GM21447 (cell line): ENCODE measurements at regions not wholly inside any gene's neighbourhood (a gene's known extent, or its start where the extent isn't known, plus 50 kb on each side); places are given as distances from the start of the nearest gene placed in this dataset.

Source experiments
- ATAC-seq: cut with Tn5 transposase; IDR thresholded peaks from one replicate; pipeline ENCODE4 v1.9.1; 2021; ENCODE audit not compliant: unreplicated experiment

- ATAC-seq: no peak
Measured at GRCh38 chr6:133748628-133749027, 140.3 kb upstream of the TCF21 start.

GRCh38 chr6:133749427-133749826 is 139.5 kb upstream of the TCF21 start:
- no peak for ATAC-seq

- ATAC-seq: no peak
Measured at GRCh38 chr6:133752129-133752528, 136.8 kb upstream of the TCF21 start.

GRCh38 chr6:133753756-133754155 is 135.2 kb upstream of the TCF21 start:
- no peak for ATAC-seq

- no peak for ATAC-seq
Measured at GRCh38 chr6:133754298-133754697, 134.6 kb upstream of the TCF21 start.

GRCh38 chr6:133756078-133756695 is 132.7 kb upstream of the TCF21 start:
- ATAC-seq: no peak

- no peak for ATAC-seq
Measured at GRCh38 chr6:133757335-133757734, 131.6 kb upstream of the TCF21 start.

- no peak for ATAC-seq
Measured at GRCh38 chr6:133758815-133759335, 130.0 kb upstream of the TCF21 start.

GRCh38 chr6:133759524-133759923 is 129.4 kb upstream of the TCF21 start:
- ATAC-seq: no peak

- ATAC-seq: no peak
Measured at GRCh38 chr6:133761706-133762105, 127.2 kb upstream of the TCF21 start.

- no peak for ATAC-seq
Measured at GRCh38 chr6:133764008-133764753, 124.7 kb upstream of the TCF21 start.

- no peak for ATAC-seq
Measured at GRCh38 chr6:133764754-133765208, 124.1 kb upstream of the TCF21 start.

- no peak for ATAC-seq
Measured at GRCh38 chr6:133767357-133767970, 121.4 kb upstream of the TCF21 start.

- no peak for ATAC-seq
Measured at GRCh38 chr6:133768656-133769295, 120.1 kb upstream of the TCF21 start.

GRCh38 chr6:133769463-133769862 is 119.5 kb upstream of the TCF21 start:
- ATAC-seq: no peak

- ATAC-seq: no peak
Measured at GRCh38 chr6:133772567-133772966, 116.3 kb upstream of the TCF21 start.

- no peak for ATAC-seq
Measured at GRCh38 chr6:133773776-133774175, 115.1 kb upstream of the TCF21 start.

GRCh38 chr6:133774356-133774755 is 114.6 kb upstream of the TCF21 start:
- no peak for ATAC-seq

GRCh38 chr6:133778414-133779130 is 110.3 kb upstream of the TCF21 start:
- no peak for ATAC-seq

- no peak for ATAC-seq
Measured at GRCh38 chr6:133779916-133780695, 108.8 kb upstream of the TCF21 start.
